Fibroblast of mammary gland (primary cell): ENCODE measurements at regions not wholly inside any gene's neighbourhood (a gene's known extent, or its start where the extent isn't known, plus 50 kb on each side); places are given as distances from the start of the nearest gene placed in this dataset.

ENCODE experiments used
- DNase-seq: peaks from one replicate; pipeline ENCODE4 v3.0.0-alpha.2; 2010; ENCODE audit warnings: low read depth
- H3K4me3 ChIP-seq: 2 replicates; pipeline ENCODE4 v1.5.1; 2011; ENCODE audit warnings: low read depth, mild to moderate bottlenecking, low read length, moderate library complexity; ENCODE audit not compliant: control insufficient read depth
- TF ChIP-seq, protein P1 (sequence below): conservative IDR thresholded peaks from 2 replicates; pipeline ENCODE4 v1.5.1; 2011; ENCODE audit warnings: low read depth, low read length, inconsistent platforms; ENCODE audit not compliant: control insufficient read depth, insufficient read depth

GRCh38 chr14:28102814-28103213, 663.8 kb upstream of the FOXG1 start:
- TF ChIP-seq, protein P1, sequence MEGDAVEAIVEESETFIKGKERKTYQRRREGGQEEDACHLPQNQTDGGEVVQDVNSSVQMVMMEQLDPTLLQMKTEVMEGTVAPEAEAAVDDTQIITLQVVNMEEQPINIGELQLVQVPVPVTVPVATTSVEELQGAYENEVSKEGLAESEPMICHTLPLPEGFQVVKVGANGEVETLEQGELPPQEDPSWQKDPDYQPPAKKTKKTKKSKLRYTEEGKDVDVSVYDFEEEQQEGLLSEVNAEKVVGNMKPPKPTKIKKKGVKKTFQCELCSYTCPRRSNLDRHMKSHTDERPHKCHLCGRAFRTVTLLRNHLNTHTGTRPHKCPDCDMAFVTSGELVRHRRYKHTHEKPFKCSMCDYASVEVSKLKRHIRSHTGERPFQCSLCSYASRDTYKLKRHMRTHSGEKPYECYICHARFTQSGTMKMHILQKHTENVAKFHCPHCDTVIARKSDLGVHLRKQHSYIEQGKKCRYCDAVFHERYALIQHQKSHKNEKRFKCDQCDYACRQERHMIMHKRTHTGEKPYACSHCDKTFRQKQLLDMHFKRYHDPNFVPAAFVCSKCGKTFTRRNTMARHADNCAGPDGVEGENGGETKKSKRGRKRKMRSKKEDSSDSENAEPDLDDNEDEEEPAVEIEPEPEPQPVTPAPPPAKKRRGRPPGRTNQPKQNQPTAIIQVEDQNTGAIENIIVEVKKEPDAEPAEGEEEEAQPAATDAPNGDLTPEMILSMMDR: no peak
- H3K4me3 ChIP-seq: no peak overlapping the region
- DNase-seq: peak; percentile 39

- no peak overlapping the region for H3K4me3 ChIP-seq
- DNase-seq: no peak
- TF ChIP-seq, protein P1: no peak
Measured at GRCh38 chr14:28113311-28113710, 653.3 kb upstream of the FOXG1 start.

GRCh38 chr14:28116716-28117115, 649.9 kb upstream of the FOXG1 start:
- H3K4me3 ChIP-seq: no peak overlapping the region
- TF ChIP-seq, protein P1: no peak
- DNase-seq: no peak

GRCh38 chr14:28119849-28120248, 646.7 kb upstream of the FOXG1 start:
- H3K4me3 ChIP-seq: no peak overlapping the region
- TF ChIP-seq, protein P1: no peak
- no peak for DNase-seq

DNA sequence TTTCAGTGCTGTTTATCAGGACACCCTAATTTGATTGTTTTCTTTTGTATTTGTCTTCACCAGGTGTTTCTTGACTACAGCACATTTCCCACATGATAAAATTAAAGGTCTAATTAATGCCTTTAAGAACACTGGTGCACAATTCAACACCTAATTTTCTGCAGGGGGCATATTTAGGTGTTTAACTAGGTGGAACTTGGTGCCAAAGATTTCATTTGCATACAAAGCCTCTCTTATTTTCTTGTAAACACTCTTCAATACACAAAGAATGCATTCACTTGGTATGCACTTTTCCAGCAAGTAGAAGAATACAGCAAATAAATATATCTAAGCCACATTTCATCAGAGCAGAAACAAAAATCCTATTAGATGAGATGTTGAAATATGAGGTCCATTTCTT, 646.2 kb upstream of the FOXG1 start:
- no peak overlapping the region for H3K4me3 ChIP-seq
- DNase-seq: no peak
- TF ChIP-seq, protein P1: no peak

DNA sequence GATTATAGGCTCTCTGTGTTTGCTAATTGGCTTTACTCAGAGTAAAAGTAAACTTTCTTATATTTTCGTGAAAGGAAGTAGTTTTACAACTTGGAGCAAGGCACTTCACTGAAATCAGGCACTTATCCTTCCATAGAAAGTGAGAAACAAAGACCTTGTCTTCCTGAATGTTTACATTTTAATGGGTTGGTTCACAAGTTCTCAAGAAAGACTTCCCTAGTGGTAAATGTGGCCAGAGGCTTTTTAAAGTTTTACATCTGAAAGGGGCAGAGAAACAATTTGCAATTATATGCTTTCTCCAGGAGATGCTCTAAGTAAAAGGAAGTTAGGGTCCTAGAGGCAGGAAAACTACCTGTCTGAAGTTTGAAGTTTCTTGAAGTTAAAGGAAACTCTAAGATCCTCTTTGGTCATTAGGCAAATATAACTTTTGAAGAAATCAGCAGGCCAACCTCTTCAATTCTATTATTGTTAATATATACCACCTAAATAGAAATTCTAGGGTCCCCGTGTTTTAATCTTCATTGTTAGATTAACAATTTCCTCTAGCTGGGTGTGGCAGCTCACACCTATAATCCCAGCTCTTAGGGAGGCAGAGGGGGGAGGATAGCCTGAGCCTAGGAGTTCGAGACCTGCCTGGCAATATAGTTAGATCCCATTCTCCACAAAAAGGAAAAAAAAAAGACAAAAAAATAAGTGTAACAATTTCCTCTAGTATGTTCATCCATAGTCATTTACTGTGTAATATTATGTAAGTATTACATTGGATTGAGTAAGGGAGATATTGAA, 644.9 kb upstream of the FOXG1 start:
- TF ChIP-seq, protein P1: no peak
- H3K4me3 ChIP-seq: no peak overlapping the region

More for the DNA sequence above, 644.9 kb upstream of the FOXG1 start:
- no peak for DNase-seq
